ENCODE measurements at regions not wholly inside any gene's neighbourhood (a gene's known extent, or its start where the extent isn't known, plus 50 kb on each side); places are given as distances from the start of the nearest gene placed in this dataset.

DNA sequence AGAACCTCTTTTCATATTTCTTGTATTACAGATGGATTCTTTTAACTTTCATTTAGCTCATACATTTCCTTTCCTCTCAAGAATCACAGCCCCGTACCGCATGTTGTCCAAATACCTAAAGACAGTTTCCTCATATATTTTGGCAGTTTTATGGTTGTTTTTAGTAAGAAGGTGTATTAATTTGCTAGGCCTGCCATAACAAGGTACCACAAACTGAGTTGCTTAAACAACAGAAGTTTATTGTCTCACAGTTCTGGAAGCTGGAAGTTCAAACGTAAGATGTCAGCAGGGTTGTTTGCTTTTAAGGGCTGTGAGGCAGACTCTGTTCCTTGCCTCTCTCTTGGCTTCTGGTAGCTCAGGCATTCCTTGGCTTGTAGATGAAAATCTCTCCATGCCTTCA is 343.2 kb upstream of the TNP1 start:
- H3K27ac ChIP-seq (ENCODE audit: low read length): no peak overlapping the region
- no peaks in the 10 kb centered on the region for H3K79me2 ChIP-seq (ENCODE audit: insufficient read depth, low read length)
- no peaks in the 10 kb centered on the region for H3K4me1 ChIP-seq (ENCODE audit: insufficient read depth, low read length)
- no peaks in the 10 kb centered on the region for H4K20me1 ChIP-seq (ENCODE audit: insufficient read depth, low read length)
- TF ChIP-seq, protein P1, sequence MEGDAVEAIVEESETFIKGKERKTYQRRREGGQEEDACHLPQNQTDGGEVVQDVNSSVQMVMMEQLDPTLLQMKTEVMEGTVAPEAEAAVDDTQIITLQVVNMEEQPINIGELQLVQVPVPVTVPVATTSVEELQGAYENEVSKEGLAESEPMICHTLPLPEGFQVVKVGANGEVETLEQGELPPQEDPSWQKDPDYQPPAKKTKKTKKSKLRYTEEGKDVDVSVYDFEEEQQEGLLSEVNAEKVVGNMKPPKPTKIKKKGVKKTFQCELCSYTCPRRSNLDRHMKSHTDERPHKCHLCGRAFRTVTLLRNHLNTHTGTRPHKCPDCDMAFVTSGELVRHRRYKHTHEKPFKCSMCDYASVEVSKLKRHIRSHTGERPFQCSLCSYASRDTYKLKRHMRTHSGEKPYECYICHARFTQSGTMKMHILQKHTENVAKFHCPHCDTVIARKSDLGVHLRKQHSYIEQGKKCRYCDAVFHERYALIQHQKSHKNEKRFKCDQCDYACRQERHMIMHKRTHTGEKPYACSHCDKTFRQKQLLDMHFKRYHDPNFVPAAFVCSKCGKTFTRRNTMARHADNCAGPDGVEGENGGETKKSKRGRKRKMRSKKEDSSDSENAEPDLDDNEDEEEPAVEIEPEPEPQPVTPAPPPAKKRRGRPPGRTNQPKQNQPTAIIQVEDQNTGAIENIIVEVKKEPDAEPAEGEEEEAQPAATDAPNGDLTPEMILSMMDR (IDR thresholded peaks at IDR 0.05; ENCODE audit: borderline replicate concordance, extremely low read depth, low read length, poor library complexity, severe bottlenecking): no peak
- TF ChIP-seq EZH2 (IDR thresholded peaks at IDR 0.05; ENCODE audit: borderline replicate concordance, low read depth, low read length, severe bottlenecking): no peak
- DNase-seq: no peak
- H3K4me3 ChIP-seq (ENCODE audit: low read depth in 1 of 2, low read length in 2 of 2): no peak overlapping the region
- H2AFZ ChIP-seq (ENCODE audit: low read depth, low read length): no peak overlapping the region
- H3K27me3 ChIP-seq (ENCODE audit: insufficient read depth, low read length, poor library complexity): peaks cover 27% of the 10 kb centered on the region
- ATAC-seq (ENCODE audit: insufficient read depth, low read depth): no peak
- H3K9ac ChIP-seq (ENCODE audit: low read depth, low read length): no peak overlapping the region
- H3K4me2 ChIP-seq (ENCODE audit: insufficient read depth, low read length): no peak overlapping the region
- H3K36me3 ChIP-seq (ENCODE audit: insufficient read depth, low read length): no peaks in the 10 kb centered on the region
- H3K9me3 ChIP-seq (ENCODE audit: insufficient read depth, low read length, severe bottlenecking): no peaks in the 10 kb centered on the region

DNA sequence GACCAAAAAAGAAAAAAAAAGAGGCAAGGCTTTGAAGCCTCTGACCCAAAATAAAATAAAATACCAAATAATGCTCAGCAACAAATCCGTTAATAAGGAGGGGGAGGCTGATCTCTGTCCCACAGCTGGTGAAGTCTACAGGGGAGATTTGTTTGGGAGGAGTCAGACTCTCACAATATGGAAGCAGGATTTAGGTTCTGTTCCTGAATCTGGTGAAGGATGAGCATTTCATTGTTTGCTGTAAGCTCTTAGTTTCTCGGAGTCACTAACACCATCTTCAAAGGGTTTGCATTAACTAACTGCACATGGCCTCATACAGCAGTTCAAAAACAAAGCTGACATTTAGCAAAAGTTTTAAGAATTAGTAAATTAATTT is 339.4 kb upstream of the TNP1 start:
- Histone ChIP-seq H3K9ac (ENCODE audit: low read depth, low read length) (no peak overlapping the region), H3K36me3 (ENCODE audit: insufficient read depth, low read length) (no peaks in the 10 kb centered on the region), H3K4me3 (ENCODE audit: low read depth in 1 of 2, low read length in 2 of 2) (no peak overlapping the region), H3K9me3 (ENCODE audit: insufficient read depth, low read length, severe bottlenecking) (no peaks in the 10 kb centered on the region), H3K27me3 (ENCODE audit: insufficient read depth, low read length, poor library complexity) (peaks cover 6% of the 10 kb centered on the region), H2AFZ (ENCODE audit: low read depth, low read length) (no peak overlapping the region), H3K4me2 (ENCODE audit: insufficient read depth, low read length) (no peak overlapping the region), H3K27ac (ENCODE audit: low read length) (no peak overlapping the region), H3K4me1 (ENCODE audit: insufficient read depth, low read length) (no peaks in the 10 kb centered on the region), H3K79me2 (ENCODE audit: insufficient read depth, low read length) (no peaks in the 10 kb centered on the region), H4K20me1 (ENCODE audit: insufficient read depth, low read length) (no peaks in the 10 kb centered on the region)
- TF ChIP-seq, protein P1 (IDR thresholded peaks at IDR 0.05; ENCODE audit: borderline replicate concordance, extremely low read depth, low read length, poor library complexity, severe bottlenecking): no peak
- no peak for TF ChIP-seq EZH2 (IDR thresholded peaks at IDR 0.05; ENCODE audit: borderline replicate concordance, low read depth, low read length, severe bottlenecking)
- DNase-seq (no peak), ATAC-seq (ENCODE audit: insufficient read depth, low read depth) (no peak)

DNA sequence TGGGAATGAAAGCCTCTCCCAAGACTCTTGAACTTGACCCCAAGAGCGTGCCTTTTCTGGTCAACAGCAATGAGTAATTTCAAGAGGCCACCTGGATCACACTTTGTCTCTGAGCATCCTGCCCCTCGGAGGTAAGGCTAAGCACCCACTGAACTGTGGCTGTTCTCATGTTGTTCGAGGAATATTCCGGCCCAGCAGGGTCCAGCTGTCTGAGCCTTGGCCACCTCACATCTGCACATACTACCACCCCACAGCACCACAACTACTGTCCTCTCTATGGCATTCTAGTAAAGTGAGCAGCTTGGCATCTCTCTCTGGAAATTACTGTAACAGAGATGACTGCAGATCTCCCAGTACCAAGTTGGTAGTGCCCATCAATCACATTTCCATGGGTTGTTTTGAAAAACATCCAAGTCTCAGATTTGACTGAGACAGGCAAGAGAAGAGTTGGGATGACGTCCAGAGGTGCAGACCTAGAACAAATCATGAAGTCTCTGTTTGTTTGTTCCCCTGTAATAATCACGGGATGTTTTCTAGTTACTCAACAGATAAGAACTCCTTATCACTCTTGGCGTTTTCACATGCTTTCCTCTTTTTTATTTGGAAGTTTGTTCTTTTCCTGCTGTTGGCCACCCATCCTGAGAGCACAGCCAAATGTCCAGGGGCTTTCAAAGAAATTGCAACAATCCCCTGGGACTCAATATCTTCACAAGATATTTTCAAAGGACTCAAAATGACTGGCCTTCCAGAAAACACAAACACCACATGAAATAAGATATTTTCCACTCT is 336.0 kb upstream of the TNP1 start:
- Histone ChIP-seq H3K9me3 (ENCODE audit: insufficient read depth, low read length, severe bottlenecking) (no peaks in the 10 kb centered on the region), H3K4me1 (ENCODE audit: insufficient read depth, low read length) (no peaks in the 10 kb centered on the region), H3K9ac (ENCODE audit: low read depth, low read length) (no peak overlapping the region), H3K79me2 (ENCODE audit: insufficient read depth, low read length) (no peaks in the 10 kb centered on the region), H3K27ac (ENCODE audit: low read length) (no peak overlapping the region), H3K4me2 (ENCODE audit: insufficient read depth, low read length) (no peak overlapping the region), H4K20me1 (ENCODE audit: insufficient read depth, low read length) (no peaks in the 10 kb centered on the region), H2AFZ (ENCODE audit: low read depth, low read length) (no peak overlapping the region), H3K4me3 (ENCODE audit: low read depth in 1 of 2, low read length in 2 of 2) (no peak overlapping the region), H3K27me3 (ENCODE audit: insufficient read depth, low read length, poor library complexity) (peaks cover 9% of the 10 kb centered on the region), H3K36me3 (ENCODE audit: insufficient read depth, low read length) (no peaks in the 10 kb centered on the region)
- no peak for DNase-seq
- no peak for ATAC-seq (ENCODE audit: insufficient read depth, low read depth)
- TF ChIP-seq, protein P1 (IDR thresholded peaks at IDR 0.05; ENCODE audit: borderline replicate concordance, extremely low read depth, low read length, poor library complexity, severe bottlenecking): no peak
- no peak for TF ChIP-seq EZH2 (IDR thresholded peaks at IDR 0.05; ENCODE audit: borderline replicate concordance, low read depth, low read length, severe bottlenecking)
